GM21447 (cell line): ENCODE measurements at regions not wholly inside any gene's neighbourhood (a gene's known extent, or its start where the extent isn't known, plus 50 kb on each side); places are given as distances from the start of the nearest gene placed in this dataset.
A peak's percentile ranks its signal among the peaks of the same experiment; 100 is the strongest.

ENCODE experiments used
- ATAC-seq: cut with Tn5 transposase; IDR thresholded peaks from one replicate; pipeline ENCODE4 v1.9.1; 2021; ENCODE audit not compliant: unreplicated experiment

DNA sequence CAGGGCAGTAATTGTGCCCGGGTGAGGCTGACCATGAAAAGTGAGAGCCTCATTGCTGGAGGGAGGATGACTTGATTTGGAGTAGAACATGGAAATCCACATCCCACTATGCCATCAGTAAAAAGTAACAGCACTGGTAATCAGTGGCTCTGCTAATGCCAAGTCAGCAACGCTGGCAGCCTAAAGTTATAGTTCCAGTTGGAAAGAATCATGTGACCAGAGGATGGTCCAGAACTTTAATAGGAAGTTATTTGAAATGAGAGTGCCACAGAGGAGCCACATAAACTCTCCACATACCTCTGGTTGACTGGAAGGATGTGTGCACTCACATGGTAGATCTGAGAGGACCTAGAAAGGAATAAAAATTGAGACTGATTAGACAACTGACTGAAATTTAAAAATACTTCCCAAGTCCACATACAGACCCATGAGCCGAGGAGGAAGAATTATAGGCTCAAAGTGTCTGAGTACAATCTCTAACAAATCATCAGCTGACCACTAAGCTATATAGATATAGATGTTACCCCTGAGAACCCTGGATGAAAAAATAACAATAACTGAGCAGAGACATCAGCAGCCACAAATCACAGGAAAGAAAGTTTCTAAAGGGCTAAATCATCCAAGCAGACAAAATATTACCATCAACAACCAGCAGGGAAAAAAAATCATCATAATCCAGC, 346.8 kb downstream of the STK39 start:
- no peak for ATAC-seq

DNA sequence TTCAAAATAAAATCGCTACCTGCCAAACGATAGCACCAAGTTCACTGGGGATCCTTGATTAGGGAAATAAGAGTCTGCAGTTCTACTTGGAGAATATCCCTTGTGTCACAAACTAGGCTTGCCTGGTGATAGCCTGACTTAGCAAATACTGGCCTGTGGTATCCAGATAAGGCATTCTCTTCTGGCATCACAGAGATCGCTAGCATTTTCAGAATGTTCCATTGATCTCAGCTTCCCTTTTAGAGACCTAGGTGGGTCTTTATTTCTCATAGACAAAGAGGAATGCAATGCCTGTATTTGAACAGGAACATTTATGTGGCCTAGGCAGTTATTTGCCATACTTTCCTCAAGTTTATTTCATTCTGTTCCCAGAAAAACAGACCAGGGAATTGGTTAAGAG, 349.1 kb downstream of the STK39 start:
- no peak for ATAC-seq

DNA sequence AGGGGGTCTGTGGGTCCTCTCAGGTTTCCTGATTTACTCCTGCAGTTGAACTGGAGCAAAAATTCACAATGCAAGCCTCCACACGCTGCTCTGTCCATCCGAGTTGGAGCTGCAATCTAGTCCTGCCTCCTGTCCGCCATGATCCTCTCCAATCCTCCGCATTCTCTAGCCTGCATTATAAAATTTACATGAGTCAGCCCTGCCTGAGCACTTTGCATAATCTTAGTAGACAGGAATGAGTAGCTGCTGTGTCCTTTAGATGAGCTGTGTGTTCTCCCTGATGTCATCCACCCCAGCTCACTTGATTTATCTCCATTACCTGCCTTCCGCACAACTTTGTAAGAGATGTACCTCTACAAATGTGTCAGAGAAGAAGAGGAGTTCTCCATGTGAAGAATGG, 355.6 kb downstream of the STK39 start:
- ATAC-seq: no peak

DNA sequence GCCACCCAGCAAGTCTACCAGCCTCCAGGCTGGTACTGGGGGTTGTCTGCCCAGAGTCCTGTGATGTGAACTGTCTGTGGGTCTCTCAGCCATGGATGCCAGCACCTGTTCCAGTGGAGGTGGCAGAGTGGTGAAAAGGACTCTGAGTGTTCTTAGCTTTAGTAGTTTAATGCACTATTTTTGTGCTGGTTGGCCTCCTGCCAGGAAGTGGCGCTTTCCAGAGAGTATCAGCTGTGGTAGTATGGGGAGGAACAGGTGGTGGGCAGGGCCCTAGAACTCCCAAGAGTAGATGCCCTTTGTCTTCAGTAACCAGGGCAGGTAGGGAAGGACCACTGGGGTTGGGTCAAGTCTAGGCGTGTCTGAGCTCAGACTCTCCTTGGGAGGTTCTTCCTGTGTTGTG, 356.7 kb downstream of the STK39 start:
- ATAC-seq: no peak

DNA sequence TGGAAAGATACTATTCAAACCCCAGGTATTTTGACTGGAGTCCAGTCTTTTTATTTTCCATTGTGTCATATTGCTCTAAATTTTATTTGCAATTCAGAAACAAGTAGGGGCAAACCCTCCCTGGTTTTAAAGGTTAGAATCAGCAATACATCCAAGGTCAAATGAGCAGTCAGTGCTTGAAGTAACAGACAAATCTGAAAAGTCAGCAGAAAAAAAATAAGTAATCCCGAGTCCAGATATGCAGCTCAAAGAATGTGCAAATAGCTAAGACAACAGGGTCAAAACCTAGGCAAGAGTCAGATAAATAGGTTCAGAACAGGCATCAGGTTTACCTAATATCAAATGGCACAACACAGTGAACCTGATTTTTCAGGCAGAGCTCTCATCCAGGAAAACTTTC, 367.0 kb downstream of the STK39 start:
- ATAC-seq: no peak

DNA sequence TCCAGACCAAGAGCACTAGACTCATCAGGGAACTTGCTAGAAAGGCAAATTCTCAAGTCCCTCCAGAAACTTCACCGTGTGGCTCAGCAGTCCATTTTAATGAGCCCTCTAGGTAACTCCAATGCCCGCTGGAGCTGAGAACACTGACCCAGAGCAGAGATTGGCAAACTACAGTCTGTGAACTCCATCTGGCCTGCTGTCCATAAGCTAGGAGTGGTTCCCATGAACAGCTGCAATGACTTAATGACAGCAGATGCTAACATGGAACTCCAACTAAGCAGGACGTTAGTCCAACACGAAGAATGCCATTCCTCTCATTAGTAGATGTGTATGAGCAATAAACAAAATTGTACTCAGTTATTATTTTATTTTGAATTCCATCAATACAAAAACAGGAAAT, 371.9 kb downstream of the STK39 start:
- ATAC-seq: no peak

DNA sequence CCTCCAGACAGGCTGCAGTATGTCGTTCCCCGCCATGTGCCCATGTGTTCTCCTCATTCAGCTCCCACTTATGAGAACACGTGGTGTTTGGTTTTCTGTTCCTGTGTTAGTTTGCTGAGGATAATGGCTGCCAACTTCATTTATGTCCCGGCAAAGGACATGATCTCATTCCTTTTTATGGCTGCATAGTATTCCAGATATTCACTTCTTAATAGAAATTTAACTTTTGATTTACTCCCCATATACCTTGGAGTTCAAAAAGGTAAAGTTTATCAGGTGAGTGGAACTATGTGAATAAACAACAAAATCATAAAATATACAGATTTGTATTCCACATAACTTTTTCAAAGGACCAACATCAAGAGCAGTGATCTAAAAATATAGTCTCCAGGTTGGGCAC, 372.6 kb downstream of the STK39 start:
- ATAC-seq: no peak

DNA sequence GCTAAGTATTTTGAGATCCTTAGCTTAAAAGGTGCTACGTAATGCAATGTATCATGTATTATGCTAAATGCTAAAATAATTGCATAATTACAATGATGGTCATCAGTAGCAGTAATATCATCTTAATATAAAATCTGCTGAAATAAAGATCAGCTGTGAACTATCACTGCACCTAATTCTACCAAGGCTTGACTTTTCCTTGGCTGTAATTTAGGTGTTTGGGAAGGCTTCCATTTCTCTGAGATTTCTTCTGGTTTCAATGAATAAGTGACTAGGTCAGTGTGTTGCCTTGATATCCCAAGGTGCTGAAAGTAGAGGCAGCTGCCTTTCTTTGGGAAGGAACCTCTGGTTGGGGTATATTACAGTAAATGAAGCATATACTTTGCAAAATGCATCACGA, 376.1 kb downstream of the STK39 start:
- ATAC-seq: no peak

DNA sequence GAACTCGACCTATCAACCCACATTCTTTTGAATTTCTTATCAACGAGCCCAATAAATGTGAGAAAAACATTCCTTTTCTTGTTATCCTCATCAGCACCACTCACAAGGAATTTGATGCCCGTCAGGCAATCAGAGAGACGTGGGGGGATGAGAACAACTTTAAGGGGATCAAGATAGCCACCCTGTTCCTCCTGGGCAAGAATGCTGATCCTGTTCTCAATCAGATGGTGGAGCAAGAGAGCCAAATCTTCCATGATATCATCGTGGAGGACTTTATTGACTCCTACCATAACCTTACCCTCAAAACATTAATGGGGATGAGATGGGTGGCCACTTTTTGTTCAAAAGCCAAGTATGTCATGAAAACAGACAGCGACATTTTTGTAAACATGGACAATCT, 378.2 kb downstream of the STK39 start:
- ATAC-seq: no peak

DNA sequence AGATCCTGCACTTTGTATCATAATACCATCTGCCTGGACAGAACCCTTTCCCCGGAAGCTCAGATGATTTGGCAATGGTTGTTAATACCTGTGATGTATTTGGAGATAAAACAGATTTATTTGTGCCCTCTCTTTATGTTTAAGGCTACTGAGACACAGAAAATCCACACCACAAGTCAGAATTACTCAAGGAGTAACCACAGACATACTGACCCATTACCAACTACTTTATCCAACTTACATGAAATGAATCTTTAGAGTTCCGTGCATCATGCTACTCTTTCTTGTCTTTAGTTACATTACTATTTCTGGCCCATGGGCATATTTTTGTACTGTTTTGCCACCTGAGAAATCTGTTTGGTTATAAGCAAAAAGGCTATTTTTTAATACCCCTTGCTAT, 384.0 kb downstream of the STK39 start:
- no peak for ATAC-seq

DNA sequence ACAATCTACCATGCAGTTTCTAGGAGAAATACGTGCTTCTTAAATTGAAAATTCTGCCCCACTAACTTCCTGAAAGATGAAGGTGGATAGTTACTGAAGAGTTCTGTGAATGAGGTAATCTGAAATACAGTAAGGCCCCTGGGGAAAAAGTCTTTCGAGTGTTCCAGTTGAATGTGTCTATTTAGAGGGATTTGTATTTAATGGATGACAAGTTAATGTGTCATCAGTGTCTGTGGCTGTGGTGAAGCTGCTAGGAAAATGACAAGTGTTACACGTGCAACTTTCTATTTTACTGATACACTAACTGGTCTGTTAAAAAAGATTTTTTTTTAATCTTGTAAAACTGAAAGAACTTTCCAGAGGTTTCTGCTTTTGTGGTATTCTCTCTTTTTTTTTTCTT, 384.6 kb downstream of the STK39 start:
- peak; percentile 79 for ATAC-seq

DNA sequence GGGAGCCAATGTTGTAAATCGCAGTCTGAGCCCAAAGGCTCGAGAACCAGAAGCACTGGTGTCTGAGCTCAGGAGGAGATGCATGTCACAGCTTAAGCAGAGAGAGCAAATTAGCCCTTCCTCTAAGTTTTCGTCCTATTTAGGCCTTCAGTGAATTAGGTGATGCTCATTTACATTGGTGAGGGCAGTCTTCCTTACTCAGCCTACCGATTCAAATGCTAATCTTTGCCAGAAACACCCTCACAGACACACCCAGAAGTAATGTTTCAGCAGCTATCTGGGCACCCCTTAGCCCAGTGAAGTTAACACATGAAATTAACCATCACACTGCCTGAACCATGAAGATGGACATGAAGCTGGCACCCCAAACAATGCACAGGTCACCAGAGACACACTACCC, 385.1 kb downstream of the STK39 start:
- peak; percentile 10 for ATAC-seq

DNA sequence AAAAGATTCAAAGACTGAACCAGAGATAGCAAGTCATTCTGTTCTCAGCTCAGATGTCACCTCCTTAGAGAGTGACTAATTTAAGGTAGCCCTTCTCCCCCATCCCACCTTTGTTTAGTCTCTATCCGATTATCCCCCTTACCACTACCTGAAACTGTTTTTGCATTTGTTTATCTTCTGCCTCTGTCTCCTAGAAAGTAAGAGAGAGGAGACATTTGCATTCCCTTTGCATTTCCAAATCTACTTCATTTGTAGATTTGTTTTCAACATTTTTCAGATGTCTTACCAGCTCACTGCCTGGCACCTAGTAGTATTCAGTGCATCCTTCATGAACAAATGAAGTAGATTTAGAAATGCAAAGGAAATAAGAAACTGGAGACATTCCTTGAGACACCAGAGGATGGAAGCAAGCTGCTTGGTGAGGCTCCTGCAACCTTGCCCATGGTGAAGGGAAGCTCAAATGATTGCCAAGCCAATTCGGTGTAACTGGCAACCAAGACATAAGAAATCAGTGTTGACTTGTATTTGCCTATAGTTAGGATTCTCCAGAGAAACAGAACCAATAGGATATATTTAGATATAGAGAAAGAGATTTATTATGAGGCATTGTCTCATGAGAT, 385.7 kb downstream of the STK39 start:
- ATAC-seq: no peak

DNA sequence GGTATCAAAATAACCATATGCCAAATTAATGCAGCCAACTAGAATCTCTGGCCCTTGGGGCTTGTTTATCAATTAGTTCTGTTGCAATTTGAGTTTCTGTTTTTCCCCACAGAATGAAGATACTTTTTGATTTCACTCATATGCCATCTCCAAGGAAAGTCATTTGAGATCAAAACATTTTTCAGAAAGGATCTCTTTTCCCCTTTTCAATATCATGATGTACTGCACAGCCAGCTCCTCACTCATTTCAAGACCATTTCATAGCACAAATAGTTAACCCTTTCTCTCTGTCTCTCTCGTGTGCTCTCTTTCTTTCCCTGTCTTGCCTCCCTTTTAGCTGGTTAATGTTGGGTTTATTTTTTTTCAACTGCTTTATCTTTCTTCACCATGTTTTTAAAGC, 387.3 kb downstream of the STK39 start:
- ATAC-seq: no peak

DNA sequence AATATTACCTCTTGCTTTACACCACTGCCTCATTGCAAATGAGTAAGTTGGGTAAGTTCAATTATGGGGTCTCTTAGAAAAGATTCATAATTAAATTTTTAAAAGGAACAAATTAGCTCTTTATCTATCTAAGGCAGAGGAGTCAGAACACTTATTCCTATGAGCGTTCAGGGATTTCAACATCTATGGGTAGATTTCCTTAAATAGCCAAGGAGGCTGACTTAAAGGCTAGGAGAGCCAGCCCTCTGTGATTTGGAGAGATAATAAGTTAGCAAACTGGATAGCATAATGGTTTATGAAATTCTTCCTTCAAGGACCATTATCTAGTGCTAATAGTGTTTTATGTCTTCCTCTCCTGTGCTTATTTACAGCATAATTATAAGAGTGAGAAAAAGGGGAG, 387.7 kb downstream of the STK39 start:
- no peak for ATAC-seq

DNA sequence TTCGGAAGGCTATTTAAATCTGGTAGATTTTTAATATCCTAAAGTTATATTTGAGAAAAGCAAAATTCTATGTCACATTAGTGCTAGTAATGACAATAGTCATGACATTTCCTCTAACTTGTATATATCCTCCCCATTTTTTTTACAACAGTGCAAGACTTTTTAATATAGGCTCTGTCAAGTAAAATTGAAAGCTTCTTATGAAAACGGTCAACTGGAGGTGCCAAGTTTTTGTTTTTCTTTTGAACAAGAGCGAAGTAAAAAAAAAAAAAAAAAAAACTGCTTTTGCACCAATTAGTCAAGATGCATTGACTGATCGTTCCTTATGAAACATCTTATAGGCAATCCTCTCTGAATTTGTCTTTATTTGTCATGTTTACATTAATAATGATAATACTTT, 389.3 kb downstream of the STK39 start:
- ATAC-seq: no peak

DNA sequence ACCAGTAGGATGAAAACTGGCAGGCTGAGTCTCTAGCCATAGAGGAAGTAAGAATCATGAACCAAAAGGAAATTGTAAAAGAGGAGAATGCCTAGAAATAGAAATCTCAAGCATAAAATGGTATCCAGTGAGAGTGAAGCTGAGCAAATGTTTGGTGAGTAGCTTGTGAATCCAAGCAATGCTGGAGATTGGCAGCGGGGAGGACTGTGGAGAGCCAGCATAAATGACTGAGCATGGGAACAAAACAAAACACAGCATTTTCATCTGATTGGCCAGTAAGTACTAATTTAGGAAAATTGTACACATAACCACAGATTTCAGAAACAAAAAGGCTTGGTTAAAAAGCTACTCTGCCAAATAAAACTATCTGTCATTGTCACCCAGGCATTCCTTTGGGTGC, 390.0 kb downstream of the STK39 start:
- no peak for ATAC-seq

DNA sequence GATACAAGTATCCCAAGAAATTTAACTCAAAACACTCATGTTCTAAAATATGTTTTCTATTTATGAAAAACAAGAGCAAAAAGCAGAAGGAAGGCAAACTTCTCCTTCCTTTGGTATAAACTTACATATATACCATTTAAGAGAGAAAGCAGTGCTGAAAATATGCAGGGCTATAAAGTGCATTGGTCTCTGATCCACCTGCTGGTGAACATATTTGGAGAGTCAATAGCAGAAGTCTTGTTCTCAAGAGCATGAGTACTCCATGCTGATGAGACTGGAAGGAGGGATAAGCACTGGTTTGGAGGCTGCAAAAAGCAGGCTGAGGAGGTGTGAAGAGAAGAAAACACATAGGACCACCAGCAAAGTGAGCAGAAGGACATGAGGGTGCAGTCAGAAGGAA, 391.2 kb downstream of the STK39 start:
- ATAC-seq: no peak

DNA sequence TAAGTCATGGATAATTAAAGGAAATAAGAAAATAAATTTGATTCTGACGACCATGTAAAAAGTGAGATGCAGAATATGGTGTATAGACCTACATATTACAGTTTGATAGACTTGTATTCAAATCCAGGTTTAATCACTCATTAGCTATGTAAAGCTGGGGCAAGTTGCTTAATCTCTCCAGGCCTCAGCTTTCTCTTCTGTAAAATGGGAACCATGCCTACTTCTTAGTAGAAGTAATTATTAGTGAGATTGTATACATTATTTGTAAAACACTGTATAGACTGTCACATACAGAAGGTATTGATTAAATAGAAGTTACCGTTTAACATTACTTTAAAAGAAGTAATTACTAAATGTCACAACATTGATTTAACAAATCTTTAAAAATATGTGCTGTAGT, 392.2 kb downstream of the STK39 start:
- ATAC-seq: no peak

DNA sequence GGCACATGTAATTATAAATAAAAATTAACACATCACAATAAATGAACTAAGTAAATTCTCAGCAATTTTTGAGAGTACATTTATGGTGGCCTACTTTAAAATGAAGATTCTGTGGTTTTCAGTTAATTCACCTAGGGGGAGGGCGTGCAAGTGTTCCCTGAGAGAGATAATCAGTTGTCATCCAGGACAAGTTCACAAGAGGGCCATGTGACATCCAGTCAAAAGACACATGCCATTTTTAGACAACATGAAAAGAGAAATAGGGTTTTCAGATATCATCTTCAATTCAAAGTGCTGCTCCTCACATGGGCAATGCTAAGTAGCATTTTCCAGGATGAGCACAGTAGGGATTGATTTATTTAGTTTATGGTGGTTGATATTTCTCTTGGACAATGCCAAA, 393.7 kb downstream of the STK39 start:
- ATAC-seq: no peak

DNA sequence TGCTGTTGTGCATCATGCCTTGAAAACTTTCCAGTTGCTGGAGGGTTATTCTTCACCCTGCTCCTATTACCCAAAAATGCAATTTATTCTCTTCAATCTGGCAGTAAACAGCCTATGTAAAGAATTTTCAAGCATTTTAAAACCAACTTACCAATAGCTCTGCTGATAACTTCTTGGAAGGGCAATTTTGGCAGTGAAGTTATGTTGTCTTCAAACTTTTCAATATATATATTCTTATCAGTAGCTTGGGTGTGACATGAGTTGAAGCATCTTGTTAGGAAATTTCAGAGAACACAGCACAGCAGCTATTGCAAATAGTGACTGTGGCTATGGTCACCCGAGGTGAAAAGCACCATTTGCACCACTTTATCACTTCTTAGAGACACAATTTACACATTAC, 395.5 kb downstream of the STK39 start:
- no peak for ATAC-seq

DNA sequence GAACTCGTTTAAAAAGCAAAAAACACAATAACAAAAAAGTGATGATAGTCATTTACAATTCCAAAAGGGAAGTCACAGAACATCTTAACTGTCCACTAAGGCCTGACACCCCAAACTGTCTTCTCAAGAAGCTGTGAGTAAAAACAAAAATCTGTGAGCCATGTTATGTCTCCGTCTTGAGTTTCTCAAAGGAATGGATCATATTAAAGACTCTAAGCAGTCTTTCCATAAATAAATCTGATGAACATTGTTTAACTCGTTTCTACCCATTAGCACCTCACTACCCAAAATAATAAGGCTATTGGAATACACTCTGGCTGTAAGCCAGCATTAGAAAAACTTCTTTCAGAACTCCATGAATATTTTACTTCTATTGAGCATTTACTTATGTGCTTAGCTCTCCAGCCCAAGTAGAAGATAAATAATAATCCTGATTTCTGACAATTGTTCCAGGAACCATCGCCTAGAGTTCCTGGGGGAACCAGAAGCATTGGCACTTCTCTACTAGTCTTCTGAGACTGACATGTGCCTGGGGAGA, 396.0 kb downstream of the STK39 start:
- ATAC-seq: no peak
